ENCODE measurements at regions not wholly inside any gene's neighbourhood (a gene's known extent, or its start where the extent isn't known, plus 50 kb on each side); places are given as distances from the start of the nearest gene placed in this dataset.

GRCh38 chr7:23973264-23973663 is 263.2 kb downstream of the STK31 start:
- DNase-seq (ENCODE audit: low spot score) = no peak

- no peak for DNase-seq (ENCODE audit: low spot score)
Measured at GRCh38 chr7:23980081-23980480, 270.1 kb downstream of the STK31 start.

- DNase-seq (ENCODE audit: low spot score) = no peak
Measured at GRCh38 chr7:23981314-23981713, 271.3 kb downstream of the STK31 start.

- DNase-seq (ENCODE audit: low spot score) = no peak
Measured at GRCh38 chr7:23981758-23982157, 271.7 kb downstream of the STK31 start.

GRCh38 chr7:24005517-24005916 is 278.5 kb upstream of the NPY start:
- DNase-seq (ENCODE audit: low spot score) = no peak

- no peak for DNase-seq (ENCODE audit: low spot score)
Measured at GRCh38 chr7:24010495-24010894, 273.5 kb upstream of the NPY start.

GRCh38 chr7:24017519-24017918 is 266.5 kb upstream of the NPY start:
- DNase-seq (ENCODE audit: low spot score) = no peak

GRCh38 chr7:24018331-24018730 is 265.7 kb upstream of the NPY start:
- no peak for DNase-seq (ENCODE audit: low spot score)

- DNase-seq (ENCODE audit: low spot score) = no peak
Measured at GRCh38 chr7:24019841-24020240, 264.1 kb upstream of the NPY start.

GRCh38 chr7:24024276-24025068 is 259.5 kb upstream of the NPY start:
- no peak for DNase-seq (ENCODE audit: low spot score)

GRCh38 chr7:24025094-24025493 is 258.9 kb upstream of the NPY start:
- no peak for DNase-seq (ENCODE audit: low spot score)

GRCh38 chr7:24025765-24026164 is 258.2 kb upstream of the NPY start:
- no peak for DNase-seq (ENCODE audit: low spot score)

- DNase-seq (ENCODE audit: low spot score) = no peak
Measured at GRCh38 chr7:24026351-24026750, 257.6 kb upstream of the NPY start.

GRCh38 chr7:24029068-24029467 is 254.9 kb upstream of the NPY start:
- no peak for DNase-seq (ENCODE audit: low spot score)

GRCh38 chr7:24034251-24034650 is 249.7 kb upstream of the NPY start:
- DNase-seq (ENCODE audit: low spot score) = no peak

- no peak for DNase-seq (ENCODE audit: low spot score)
Measured at GRCh38 chr7:24035366-24036032, 248.5 kb upstream of the NPY start.

GRCh38 chr7:24036033-24036412 is 248.0 kb upstream of the NPY start:
- DNase-seq (ENCODE audit: low spot score) = no peak

GRCh38 chr7:24038993-24039392 is 245.0 kb upstream of the NPY start:
- no peak for DNase-seq (ENCODE audit: low spot score)

GRCh38 chr7:24039991-24040624 is 243.9 kb upstream of the NPY start:
- no peak for DNase-seq (ENCODE audit: low spot score)

- DNase-seq (ENCODE audit: low spot score) = no peak
Measured at GRCh38 chr7:24042028-24042427, 242.0 kb upstream of the NPY start.

- DNase-seq (ENCODE audit: low spot score) = no peak
Measured at GRCh38 chr7:24049296-24049695, 234.7 kb upstream of the NPY start.

- DNase-seq (ENCODE audit: low spot score) = no peak
Measured at GRCh38 chr7:24050991-24051560, 232.9 kb upstream of the NPY start.

GRCh38 chr7:24051651-24052050 is 232.3 kb upstream of the NPY start:
- DNase-seq (ENCODE audit: low spot score) = no peak

All from HuH-7 (cell line).